HepG2 (cell line): ENCODE measurements at regions not wholly inside any gene's neighbourhood (a gene's known extent, or its start where the extent isn't known, plus 50 kb on each side); places are given as distances from the start of the nearest gene placed in this dataset.
A peak's percentile ranks its signal among the peaks of the same experiment; 100 is the strongest.

Experiments
- ATAC-seq: fragments of 200-7000 bp; cut with Tn5 transposase; 3 replicates; pipeline ENCODE4 v1.9.1; 2020; ENCODE audit warnings: mild to moderate bottlenecking, moderate library complexity
- BruUV-seq: library from RNA; stranded (reverse); fragments of 400-500 nt; replicated peaks from 2 replicates; lab custom pipeline; 2021; lab: Mats Ljungman, UMichigan
- CTCF ChIA-PET: fragments of 300-600 bp; formaldehyde crosslinking; extraction: SDS; loops from one replicate; lab custom pipeline; 2021; ENCODE audit warnings: low total read pairs, inconsistent platforms, low intra/inter-chr PET ratio; lab: Yijun Ruan, JAX
- POLR2A ChIA-PET: fragments of 350-600 bp; sonication (Branson Sonifier 250); formaldehyde crosslinking; loops from one replicate; lab custom pipeline; 2020; ENCODE audit warnings: antibody characterized with exemption, inconsistent platforms; lab: Yijun Ruan, JAX
- DNase-seq: peaks from one replicate; pipeline ENCODE4 v3.0.0-alpha.2; 2015; ENCODE audit warnings: low spot score
- FAIRE-seq: peaks from 3 replicates; lab custom pipeline; 2011; peaks lifted over from hg19 to GRCh38; lab: Jason Lieb, UNC
- H2AFZ ChIP-seq: one replicate; pipeline ENCODE4 v1.6.1; 2011; ENCODE audit warnings: low read length, inconsistent platforms
- H3K27ac ChIP-seq: fragments of 300-600 bp; 3 replicates; pipeline ENCODE4 v1.8.0; 2011; ENCODE audit warnings: mixed run types, mild to moderate bottlenecking, mixed read lengths, low read length, inconsistent platforms; ENCODE audit not compliant: insufficient read depth; ENCODE audit errors: extremely low read length
- H3K27me3 ChIP-seq, 2 experiments: fragments of 200-600 bp in 1 of 2; 2 replicates in 1 of 2; 3 replicates in 1 of 2; pipeline versions ENCODE4 v1.6.0 to v1.8.0; 2011; ENCODE audit warnings: low read length in 2 of 2, mild to moderate bottlenecking in 2 of 2, moderate library complexity in 2 of 2, inconsistent platforms in 1 of 2; ENCODE audit not compliant: insufficient read depth in 2 of 2, control insufficient read depth in 1 of 2
- H3K36me3 ChIP-seq, 2 experiments: fragments of 200-600 bp in 1 of 2; replicated peaks in 1 of 2; 2 replicates in 1 of 2; 3 replicates in 1 of 2; pipeline versions ENCODE4 v1.5.1 to v1.8.0; 2011; ENCODE audit warnings: low read length in 2 of 2, inconsistent platforms in 1 of 2; ENCODE audit not compliant: insufficient read depth in 2 of 2, control insufficient read depth in 1 of 2
- H3K4me1 ChIP-seq: 2 replicates; pipeline ENCODE4 v1.5.1; 2012; ENCODE audit warnings: low read length, inconsistent platforms; ENCODE audit not compliant: insufficient read depth
- H3K4me2 ChIP-seq: 2 replicates; pipeline ENCODE4 v1.6.0; 2011; ENCODE audit warnings: low read depth, low read length, inconsistent platforms
- H3K4me3 ChIP-seq, 3 experiments: fragments of 200-600 bp in 1 of 3; sonication (generic), shearing (Covaris generic) in 1 of 3; replicated peaks in 1 of 3; 2 replicates each; pipeline ENCODE4 v1.5.1; 2011 to 2016; ENCODE audit warnings: low read length in 3 of 3, inconsistent platforms in 2 of 3, low read depth in 2 of 3, mild to moderate bottlenecking in 2 of 3, control low read depth in 1 of 3, mixed read lengths in 1 of 3; ENCODE audit not compliant: insufficient read depth in 1 of 3
- H3K79me2 ChIP-seq: one replicate; pipeline ENCODE4 v1.6.1; 2011; ENCODE audit warnings: low read length, inconsistent platforms; ENCODE audit not compliant: insufficient read depth
- H3K9ac ChIP-seq: 2 replicates; pipeline ENCODE4 v1.6.0; 2011; ENCODE audit warnings: mild to moderate bottlenecking, low read depth, low read length, inconsistent platforms; ENCODE audit not compliant: insufficient read depth
- H3K9me3 ChIP-seq: 2 replicates; pipeline ENCODE4 v1.5.1; 2012; ENCODE audit warnings: mild to moderate bottlenecking, low read length
- H4K20me1 ChIP-seq: 2 replicates; pipeline ENCODE4 v1.6.0; 2011; ENCODE audit warnings: inconsistent platforms, mild to moderate bottlenecking, low read length, moderate library complexity; ENCODE audit not compliant: insufficient read depth
- HMG20A ChIP-seq: IDR thresholded peaks from 2 replicates; pipeline ENCODE4 v1.6.1; 2016; ENCODE audit warnings: borderline replicate concordance
- SMC3 ChIP-seq: IDR thresholded peaks from 2 replicates; pipeline ENCODE4 v1.6.1; 2011; ENCODE audit warnings: low read length, improper control_type of control experiment
- ZBTB7A ChIP-seq: sonication (generic); formaldehyde crosslinking; IDR thresholded peaks from 2 replicates; pipeline ENCODE4 v1.8.0; 2022; ENCODE audit warnings: mild to moderate bottlenecking, missing genetic modification reagents
- ZNF451 ChIP-seq: sonication (generic); formaldehyde crosslinking; IDR thresholded peaks from 2 replicates; pipeline ENCODE4 v1.5.0; 2020; ENCODE audit warnings: mild to moderate bottlenecking, missing genetic modification reagents
- ZUFSP ChIP-seq: sonication (generic); formaldehyde crosslinking; IDR thresholded peaks from 2 replicates; pipeline ENCODE4 v1.9.0; 2021; ENCODE audit warnings: missing genetic modification reagents, mild to moderate bottlenecking, borderline replicate concordance
- WGBS: methylation state at CpG from one replicate; pipeline ENCODE4 v1.1.6; 2017; ENCODE audit warnings: low lambda C conversion rate; 5-methylcytosine and 5-hydroxymethylcytosine counted together
- in situ Hi-C: cut with HindIII; loops from 2 replicates; pipeline ENCODE4 v1.10.0; 2017; ENCODE audit warnings: low pct_unique_long_range_greater_than_20kb; ENCODE audit not compliant: extremely low pct_ligation_motif_present
- intact Hi-C: fragments of 100-400 bp; cut with micrococcal nuclease; formaldehyde crosslinking; loops from one replicate; pipeline ENCODE4 v1.10.0; 2022; ENCODE audit not compliant: unreplicated experiment

GRCh38 chr16:86222965-86223551, 287.3 kb upstream of the FOXF1 start:
- BruUV-seq: no TSS peak

GRCh38 chr16:86224126-86224525, 286.2 kb upstream of the FOXF1 start:
- BruUV-seq: no TSS peak
- Histone ChIP-seq H2AFZ (no peak overlapping the region), H3K4me3 (no peak overlapping the region), H3K27ac (no peak overlapping the region), H3K9ac (no peak overlapping the region), H3K79me2 (no peaks in the 10 kb centered on the region), H3K9me3 (no peaks in the 10 kb centered on the region), H3K4me2 (no peak overlapping the region), H3K36me3 (no peaks in the 10 kb centered on the region), H3K4me1 (no peaks in the 10 kb centered on the region), H3K27me3 (peaks cover 6 to 53% of the 10 kb centered on the region in 2 experiments; a peak in 3 of 5 replicates), H4K20me1 (no peaks in the 10 kb centered on the region)
- peak; percentile 5; the same call in 1 of the 2 replicates for TF ChIP-seq SMC3
- no peak for TF ChIP-seq ZBTB7A (CRISPR knock-in tag)
- no peak for TF ChIP-seq ZNF451 (CRISPR knock-in tag)
- in situ Hi-C loops: no loop called here
- POLR2A ChIA-PET: no interaction called here
- peak; percentile 78 for ATAC-seq
- DNase-seq: no peak
- FAIRE-seq: no peak
- CTCF ChIA-PET: no interaction called here
- intact Hi-C loops: no loop called here
- WGBS: 7% methylated on average over 5 of the region's 5 CpGs

More at GRCh38 chr16:86222965-86223551, 287.3 kb upstream of the FOXF1 start:
- no peaks in the 10 kb centered on the region for H3K9me3 ChIP-seq
- no peak overlapping the region for H2AFZ ChIP-seq
- DNase-seq: no peak
- no peaks in the 10 kb centered on the region for H3K79me2 ChIP-seq
- FAIRE-seq: no peak
- in situ Hi-C loops: no loop called here
- no peak for ATAC-seq
- intact Hi-C loops: no loop called here
- no peak overlapping the region for H3K9ac ChIP-seq
- WGBS: 8% methylated on average over 11 of the region's 11 CpGs
- H3K27ac ChIP-seq: no peak overlapping the region
- H3K4me1 ChIP-seq: no peaks in the 10 kb centered on the region
- no peak overlapping the region for H3K4me2 ChIP-seq
- CTCF ChIA-PET: no interaction called here
- H3K36me3 ChIP-seq: no peaks in the 10 kb centered on the region
- TF ChIP-seq ZUFSP (CRISPR knock-in tag): no peak
- TF ChIP-seq HMG20A: no peak
- no peaks in the 10 kb centered on the region for H4K20me1 ChIP-seq
- no peak overlapping the region for H3K4me3 ChIP-seq
- POLR2A ChIA-PET: no interaction called here
- peaks cover 6 to 62% of the 10 kb centered on the region in 2 experiments; a peak in 3 of 5 replicates for H3K27me3 ChIP-seq
